KG1 (cell line): ENCODE measurements at regions not wholly inside any gene's neighbourhood (a gene's known extent, or its start where the extent isn't known, plus 50 kb on each side); places are given as distances from the start of the nearest gene placed in this dataset.

Experiments
- DNase-seq: peaks from one replicate; lab custom pipeline; 2025; lab: John Stamatoyannopoulos, UW

DNA sequence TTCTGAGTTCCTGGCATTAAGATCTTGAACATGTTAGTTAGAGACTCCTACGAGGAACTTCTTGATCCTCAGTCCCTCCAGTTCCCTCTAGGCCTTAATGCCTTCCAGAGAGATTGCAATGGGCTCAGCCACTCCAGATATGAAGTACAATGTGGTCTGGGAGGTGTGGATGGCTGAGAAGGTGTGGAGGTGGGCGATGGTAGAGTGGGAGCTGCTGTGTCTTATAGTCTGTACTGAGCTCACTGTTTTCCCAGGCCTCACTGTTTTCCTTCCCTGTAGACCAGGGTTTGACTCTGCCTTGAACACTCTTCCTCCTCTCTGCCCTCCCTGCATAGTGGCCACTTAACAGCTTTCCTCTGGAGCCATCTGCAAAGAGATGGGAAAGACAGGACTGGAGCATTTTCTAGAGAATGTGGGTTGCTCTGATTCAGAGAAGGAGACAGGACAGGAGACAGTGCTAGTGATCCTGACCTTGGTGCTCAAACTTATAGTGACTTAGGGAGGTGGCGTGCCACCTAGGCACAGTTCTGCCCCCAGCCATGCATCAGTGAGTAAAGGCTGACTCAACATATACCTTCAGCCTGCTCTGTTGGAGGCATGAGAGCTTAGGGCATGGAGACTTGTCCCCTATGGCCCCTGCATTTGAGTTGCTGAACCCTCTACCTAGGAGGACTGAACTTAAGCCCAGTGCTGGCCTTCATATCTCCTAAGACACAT is 129.7 kb downstream of the TDRD15 start:
- DNase-seq: no peak

- no peak for DNase-seq
Measured at GRCh38 chr2:21254170-21254965, 130.6 kb downstream of the TDRD15 start.

DNA sequence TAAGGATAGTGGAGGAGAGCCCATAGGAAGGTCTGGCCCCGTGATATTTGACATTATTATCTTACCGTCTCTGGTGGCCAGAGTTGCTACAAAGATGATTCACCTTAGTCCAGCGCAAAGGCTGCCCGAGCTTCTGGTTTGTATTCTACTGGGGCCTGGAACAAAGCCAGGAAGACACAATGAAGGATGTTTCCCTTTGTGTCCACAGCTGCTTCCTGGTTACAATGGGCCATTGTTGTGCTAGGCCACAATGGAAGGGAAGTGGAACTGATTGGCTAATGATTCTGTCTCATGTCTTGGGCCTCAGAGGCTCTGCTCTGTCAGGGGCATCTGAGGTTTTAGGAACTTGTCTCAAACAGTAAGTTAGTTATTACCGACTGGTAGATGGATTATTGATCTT is 132.2 kb downstream of the TDRD15 start:
- peak; percentile 36 for DNase-seq

DNA sequence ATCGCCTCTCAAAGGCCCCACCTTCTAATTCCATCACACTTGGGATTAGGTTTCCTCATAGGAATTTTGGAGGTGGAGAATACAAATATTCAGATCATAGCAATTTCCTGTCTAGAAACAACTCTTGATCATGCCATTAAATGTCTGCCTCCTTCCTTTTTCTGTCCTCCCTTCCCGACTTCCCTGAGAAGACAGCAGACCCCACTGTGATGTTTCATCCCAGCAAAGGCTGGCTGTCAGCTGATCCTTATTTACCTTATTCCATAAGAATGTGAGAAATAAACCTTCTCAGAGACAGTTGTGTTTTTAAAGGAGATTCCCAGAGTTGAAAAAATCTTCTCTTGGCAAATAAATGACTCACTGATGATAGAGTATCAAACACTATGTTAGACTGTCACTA is 133.9 kb downstream of the TDRD15 start:
- DNase-seq: no peak

- DNase-seq: no peak
Measured at GRCh38 chr2:21258082-21258481, 134.3 kb downstream of the TDRD15 start.

DNA sequence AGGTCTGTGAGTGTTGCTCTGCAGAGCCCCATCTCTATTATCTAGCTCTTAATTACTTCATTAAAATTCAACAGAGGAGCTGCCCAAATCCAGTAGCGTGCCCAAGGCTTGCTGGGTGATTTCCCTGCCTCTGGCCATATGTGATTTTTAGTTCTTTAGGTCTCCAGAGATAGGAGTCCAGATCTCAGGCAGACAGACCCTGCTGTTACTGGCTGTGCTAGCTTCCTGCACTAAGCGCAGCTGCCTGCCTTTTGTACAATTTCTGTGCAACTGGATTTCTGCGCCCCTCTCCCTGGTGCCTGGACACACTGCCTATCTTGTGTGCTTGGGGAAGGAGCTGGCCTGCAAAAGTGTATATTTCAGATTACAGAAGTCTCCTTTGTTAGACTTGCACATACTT is 136.5 kb downstream of the TDRD15 start:
- DNase-seq: no peak

DNA sequence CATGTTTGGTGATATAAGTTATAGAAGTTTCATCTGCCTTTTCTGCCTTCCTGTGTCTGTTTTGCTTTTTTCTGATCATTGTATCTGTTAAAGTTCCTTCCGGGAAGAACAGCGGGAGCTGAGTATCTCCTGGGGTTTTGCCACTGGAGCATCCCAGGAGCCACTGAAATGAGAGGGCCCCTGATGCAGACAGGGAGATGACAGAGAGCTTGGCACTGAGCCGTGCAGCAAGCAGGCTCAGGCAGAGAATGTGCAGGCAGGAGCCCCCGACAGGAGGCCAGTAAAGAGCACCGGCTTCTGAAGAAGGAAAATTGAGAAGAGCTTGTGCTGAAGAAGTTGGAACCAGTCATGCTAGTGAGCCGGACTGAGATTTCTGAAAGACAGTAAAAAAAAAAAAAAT is 137.8 kb downstream of the TDRD15 start:
- DNase-seq: no peak

DNA sequence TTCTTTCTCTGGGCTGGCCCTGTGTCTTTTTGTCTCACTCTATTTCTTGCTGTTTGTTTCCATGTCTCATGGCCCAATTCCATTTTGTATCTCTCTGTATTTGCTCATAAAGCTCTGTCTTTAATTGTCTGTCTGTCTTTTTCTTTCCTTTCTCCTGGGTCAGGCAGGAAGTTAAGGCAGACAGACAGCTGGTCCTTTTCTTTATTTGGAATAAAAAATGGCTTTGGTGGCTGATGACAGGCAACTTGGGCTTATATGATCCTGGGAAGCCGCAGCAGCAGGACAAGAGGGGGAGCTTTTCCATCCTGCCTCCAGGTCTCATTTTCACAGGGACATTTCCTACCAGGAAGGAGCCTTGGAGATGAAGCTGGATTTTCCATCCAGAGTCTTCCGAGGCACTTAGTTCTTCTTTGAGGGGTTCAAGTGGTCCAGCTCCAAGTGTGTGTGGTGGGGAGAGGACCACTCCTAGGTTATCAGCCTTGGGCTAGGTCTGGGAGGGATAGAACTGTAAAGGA is 138.7 kb downstream of the TDRD15 start:
- DNase-seq: no peak

- no peak for DNase-seq
Measured at GRCh38 chr2:21263622-21264021, 139.9 kb downstream of the TDRD15 start.

DNA sequence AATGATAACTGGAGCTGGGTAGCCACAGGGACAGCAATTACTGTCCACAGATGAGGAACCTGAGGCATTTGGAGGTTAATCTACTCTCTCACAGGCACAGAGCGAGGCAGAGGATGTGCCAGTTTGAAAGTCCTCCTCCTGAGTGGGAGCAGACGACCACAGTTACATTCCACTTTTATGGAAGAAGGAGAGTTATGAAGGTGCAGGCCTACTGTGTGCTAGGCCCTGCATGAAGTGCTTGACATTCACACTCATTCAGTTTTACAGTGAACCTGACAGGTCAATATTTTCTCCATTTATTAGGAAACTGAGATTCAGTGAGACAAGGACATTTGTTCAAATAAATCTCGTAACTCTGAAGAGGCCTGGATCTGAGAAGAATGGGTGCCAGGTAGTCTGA is 142.0 kb downstream of the TDRD15 start:
- no peak for DNase-seq

- no peak for DNase-seq
Measured at GRCh38 chr2:21267232-21267835, 143.6 kb downstream of the TDRD15 start.

DNA sequence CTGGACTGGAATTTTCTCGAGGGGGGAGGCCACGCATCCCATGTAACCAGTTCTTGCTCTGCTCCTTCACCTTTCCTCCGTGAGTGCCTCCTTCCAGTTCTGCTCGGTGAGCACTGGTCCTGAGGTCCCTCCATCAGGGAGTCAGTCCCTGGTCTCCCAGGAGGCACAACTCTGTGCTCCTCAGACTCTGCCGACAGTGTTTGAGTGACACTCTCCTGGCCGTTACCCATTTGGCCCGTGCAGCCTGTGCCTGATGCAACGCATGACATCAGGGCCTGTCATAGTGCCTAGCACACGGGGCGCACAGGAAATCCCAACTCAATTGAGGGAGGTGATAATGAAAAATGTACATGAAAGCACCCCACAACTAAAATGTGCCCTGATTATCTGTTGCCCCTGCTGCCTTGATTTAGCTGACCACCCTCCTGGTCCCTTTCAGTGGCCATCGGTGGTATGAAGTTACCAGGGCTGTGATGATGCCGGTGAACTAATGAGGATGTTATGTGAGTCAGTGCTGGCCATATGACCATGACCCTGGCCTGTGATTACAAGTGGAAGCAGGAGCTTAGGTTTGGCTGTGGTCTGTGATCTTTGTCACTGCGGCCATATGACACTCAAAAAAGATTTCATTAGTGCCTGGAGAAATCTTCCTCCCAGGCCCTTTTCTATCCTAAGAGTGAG is 144.6 kb downstream of the TDRD15 start:
- no peak for DNase-seq

- DNase-seq: no peak
Measured at GRCh38 chr2:21268878-21269224, 145.1 kb downstream of the TDRD15 start.

DNA sequence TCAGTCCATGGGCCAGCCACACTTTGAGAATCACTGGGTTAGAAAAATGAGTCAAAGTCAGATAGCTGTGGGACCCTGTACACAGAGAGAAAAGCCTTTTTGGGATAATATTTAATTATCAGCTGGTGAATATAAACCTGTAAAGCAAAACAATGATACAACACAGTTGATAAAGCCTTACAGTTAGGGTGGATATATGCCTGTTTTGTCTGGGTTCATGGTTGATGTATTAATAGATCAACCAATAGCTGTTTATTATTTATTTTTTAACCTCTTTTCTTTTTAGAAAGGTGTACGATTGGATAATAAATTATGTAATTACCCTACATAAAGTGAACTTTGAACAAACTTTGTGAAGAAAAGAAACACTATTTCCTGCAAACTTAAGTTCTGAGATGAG is 145.6 kb downstream of the TDRD15 start:
- DNase-seq: no peak

GRCh38 chr2:21270083-21270491 is 146.3 kb downstream of the TDRD15 start:
- no peak for DNase-seq

- no peak for DNase-seq
Measured at GRCh38 chr2:21270708-21271122, 146.9 kb downstream of the TDRD15 start.

DNA sequence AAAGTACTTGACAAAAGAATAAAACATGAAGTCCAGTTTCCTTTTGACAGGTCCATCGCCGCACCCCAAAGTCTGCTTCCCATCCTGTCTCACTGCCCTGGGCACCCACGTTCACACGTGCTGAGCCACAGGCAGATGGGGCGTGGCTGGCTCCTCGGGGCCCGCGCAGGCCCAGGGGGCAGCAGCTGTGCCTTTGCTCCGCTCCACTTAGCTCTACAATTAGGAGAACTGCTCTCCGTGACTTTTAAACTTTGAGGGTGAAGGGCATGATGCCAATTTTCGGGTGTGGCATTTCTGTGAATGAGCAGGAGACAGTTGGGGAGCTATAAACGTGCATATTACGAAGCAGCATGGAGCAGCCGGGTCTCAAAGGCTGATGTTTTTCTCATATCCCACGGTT is 152.4 kb downstream of the TDRD15 start:
- DNase-seq: no peak

- DNase-seq: no peak
Measured at GRCh38 chr2:21277068-21278056, 153.6 kb downstream of the TDRD15 start.

DNA sequence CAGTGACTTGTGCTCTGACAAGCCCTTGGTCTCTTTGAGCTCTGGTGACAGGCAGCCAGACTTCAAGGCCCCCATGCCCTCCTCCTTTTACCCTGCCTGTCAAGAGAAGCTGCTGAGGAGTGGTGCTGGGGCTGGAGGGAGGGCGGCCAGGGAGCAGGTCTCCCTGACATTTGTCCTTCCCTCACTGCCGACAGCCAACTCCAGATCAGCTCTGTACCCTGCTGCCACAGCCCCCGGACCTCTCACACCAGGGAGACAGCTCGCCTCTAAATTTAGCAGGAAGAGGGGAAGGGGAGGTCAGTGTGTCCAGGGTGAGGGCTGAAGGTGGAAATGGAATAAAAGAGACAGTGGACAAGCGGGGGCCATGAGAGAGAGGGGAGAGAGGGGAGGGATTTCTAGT is 155.8 kb downstream of the TDRD15 start:
- no peak for DNase-seq

- DNase-seq: no peak
Measured at GRCh38 chr2:21280793-21281192, 157.0 kb downstream of the TDRD15 start.

- no peak for DNase-seq
Measured at GRCh38 chr2:21281384-21281783, 157.6 kb downstream of the TDRD15 start.
